ENCODE measurements at regions not wholly inside any gene's neighbourhood (a gene's known extent, or its start where the extent isn't known, plus 50 kb on each side); places are given as distances from the start of the nearest gene placed in this dataset.

DNA sequence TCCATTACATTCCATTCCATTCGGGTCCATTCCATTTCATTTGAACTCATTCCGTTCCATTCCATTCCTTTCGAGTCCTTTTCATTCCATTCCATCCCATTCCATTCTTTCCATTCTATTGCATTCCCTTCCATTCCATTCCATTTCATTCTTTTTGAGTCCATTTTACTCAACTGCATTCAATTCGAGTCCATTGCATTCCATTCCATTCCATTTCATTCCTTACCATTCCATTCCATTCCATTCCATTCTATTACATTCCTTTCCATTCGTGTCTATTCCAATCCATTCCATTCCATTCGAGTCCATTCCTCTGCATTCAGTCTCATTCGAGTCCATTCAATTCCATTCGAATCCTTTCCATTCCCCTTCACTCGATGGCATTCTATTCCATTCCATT lies 1128.8 kb downstream of the RPIA start:
- TF ChIP-seq POLR2A (IDR thresholded peaks at IDR 0.05; ENCODE audit: low read depth, low read length), result no peak
- TF ChIP-seq POLR2AphosphoS5 (IDR thresholded peaks at IDR 0.05; ENCODE audit: low read depth, low read length), result no peak
- TF ChIP-seq PAX5 (IDR thresholded peaks at IDR 0.05; ENCODE audit: insufficient read depth, low read length, severe bottlenecking), result no peak
- no peak for TF ChIP-seq TAF1 (IDR thresholded peaks at IDR 0.05; ENCODE audit: low read depth, low read length)
- no peak for TF ChIP-seq SPI1 (IDR thresholded peaks at IDR 0.05; ENCODE audit: low read depth, low read length)
